Kidney glomerular epithelial cell (primary cell): ENCODE measurements at regions not wholly inside any gene's neighbourhood (a gene's known extent, or its start where the extent isn't known, plus 50 kb on each side); places are given as distances from the start of the nearest gene placed in this dataset.

Experiments
- DNase-seq: peaks from one replicate; lab custom pipeline; 2025; lab: John Stamatoyannopoulos, UW

DNA sequence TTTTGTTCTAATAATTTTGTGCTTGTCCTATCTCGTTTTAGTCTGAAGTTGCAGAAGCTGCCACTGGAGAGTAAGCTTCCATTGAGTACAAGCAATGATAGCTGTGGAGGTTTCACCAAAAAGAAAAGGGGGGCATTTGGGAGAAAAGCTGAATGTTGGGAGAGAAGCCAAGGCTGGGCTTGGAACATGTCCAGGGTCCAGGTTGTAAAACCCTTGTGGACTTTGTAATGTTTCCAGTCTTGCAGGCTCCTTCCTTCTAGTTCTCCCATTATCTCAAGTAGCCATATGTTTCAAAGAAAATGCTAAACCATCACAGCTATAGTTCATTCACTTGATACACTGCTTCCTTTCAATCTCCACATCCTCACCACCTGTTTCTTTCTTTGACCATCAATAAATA lies 880.2 kb downstream of the NLGN4Y start:
- DNase-seq = no peak

DNA sequence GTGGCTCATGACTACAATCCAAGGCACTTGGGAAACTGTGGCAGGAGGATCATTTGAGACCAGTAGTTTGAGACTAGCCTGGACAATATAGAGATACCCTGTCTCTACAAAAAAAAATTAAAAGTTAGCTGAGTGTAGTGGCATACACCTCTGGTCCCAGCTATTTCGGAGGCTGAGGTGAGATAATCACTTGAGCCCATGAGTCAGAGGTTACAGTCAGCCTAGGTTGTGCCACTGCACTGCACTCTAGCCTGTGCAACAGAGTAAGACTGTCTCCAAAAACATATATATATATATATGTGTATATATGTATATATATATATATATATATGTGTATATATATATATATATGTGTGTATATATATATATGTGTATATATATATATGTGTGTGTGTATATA lies 890.8 kb downstream of the NLGN4Y start:
- no peak for DNase-seq

DNA sequence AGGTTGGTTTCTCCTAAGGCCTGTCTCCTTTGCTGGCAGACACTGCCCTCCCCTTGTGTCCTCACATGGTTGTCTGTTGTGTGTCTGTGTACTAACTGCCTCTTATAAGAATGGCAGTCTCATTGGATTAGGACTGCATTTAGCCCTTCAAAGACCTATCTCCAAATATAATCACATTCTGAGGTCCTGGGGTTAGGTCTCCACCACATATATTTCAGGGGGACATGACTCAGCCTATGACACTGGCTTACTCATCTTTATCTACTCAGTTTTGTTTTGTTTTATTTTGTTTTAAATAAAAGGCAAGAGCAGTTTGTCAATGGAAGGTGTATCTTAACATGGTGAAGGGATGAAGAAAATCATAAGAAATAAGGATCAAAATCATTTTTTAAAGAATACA lies 894.3 kb downstream of the NLGN4Y start:
- no peak for DNase-seq

DNA sequence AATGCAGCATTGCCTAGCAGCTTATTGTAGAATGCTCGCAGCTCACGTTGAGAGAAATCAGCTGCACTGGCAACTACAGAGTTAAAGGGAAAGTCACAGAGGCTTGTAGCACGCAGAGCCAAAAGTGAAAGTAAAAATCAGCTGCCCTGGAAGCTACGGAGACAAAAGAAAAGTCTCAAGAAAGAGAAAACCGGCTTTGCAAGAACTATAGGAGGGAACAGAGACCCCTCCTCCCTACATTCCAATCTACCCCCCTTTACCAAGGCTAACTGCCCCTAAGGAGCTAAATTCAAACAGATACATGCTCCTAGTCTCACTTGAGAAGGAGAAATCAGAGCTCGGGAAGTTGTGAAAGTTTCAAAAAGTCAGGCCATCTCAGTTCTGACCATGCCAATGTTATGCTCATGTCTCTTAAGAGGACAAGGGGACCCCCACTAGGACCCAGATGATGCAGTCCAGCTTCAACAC lies 900.4 kb downstream of the NLGN4Y start:
- DNase-seq = peak; percentile 26

DNA sequence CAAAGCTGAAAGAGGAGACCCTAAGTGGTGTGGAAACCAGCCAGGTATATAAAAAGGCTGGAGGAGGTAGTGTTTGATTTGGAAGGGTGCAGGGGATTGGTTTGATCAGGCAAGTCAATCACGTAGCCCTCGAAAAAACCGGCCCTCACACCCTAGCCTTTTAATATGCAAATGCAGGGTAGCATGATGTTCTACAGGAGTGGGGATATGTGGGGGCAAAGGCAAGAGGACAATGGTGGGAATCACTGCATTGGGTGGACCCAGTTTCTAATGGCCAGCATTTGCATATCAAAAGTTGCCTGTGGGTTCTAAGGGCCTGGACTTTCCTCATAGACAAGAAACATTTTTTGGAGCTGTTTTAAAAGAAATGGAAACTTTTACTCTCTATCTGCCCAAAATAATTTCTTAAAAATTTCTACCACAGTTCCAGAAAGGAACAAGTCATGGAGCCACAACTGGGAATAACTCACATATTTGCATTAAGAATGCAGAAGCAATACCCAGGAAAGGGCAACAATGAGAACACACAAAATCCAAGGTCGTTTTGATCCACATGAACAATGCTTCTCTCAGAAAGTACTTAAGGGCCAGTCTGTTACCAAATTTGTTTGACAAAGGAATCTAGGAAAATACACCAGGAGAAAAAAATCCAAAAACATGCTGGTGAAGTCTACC lies 915.8 kb downstream of the NLGN4Y start:
- no peak for DNase-seq

DNA sequence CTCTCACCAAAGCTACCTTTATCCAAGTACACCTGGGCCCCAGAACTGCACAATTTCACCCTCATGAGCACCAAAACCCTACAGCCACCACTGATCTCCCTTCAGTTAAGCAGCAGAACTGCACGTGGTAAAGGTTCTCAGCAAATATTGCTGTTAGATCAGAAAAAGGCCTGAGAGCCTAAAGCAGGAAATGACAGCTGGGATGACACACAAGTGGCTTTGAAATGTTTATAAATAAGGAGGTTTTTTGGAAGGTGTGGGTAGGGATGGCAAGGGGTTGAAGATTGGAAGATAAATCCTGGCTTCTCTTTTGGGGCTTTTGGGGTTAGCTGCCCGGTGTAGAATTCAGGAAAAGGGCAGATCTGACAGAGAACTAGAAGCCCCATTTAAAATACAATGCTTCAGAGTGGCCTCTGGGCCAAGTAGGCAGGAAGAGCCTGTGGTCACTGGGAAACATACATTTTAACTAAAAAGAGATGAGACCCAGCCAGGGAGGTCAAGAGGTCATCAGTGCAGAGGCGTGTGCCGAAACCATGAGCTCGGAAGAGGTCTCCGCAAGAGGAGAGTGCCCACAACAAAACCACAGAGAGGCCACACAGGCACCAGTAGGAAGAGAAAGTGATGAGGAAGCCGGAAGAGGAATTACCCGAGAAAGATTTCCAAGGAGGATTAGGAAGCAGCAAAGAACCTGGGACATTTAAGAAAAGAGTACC lies 916.5 kb downstream of the NLGN4Y start:
- DNase-seq = no peak

DNA sequence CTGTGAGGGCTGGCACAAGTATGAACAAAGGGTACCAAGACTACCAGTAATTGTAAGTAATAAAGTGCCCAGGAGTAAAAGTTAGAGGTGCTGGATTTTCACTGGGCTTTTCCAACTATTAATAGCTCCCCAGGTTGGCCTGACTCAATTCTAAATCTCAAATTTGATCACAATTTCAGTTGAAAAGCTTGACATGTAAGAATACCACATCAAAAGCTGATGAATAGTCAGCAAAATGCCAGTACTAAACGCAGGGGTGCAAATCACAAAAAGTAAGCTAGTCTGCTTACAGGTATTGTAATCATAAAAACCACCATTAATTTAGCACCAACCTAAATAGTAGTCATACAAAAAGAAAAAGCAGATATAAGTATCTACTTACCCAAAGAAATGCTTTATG lies 917.5 kb downstream of the NLGN4Y start:
- no peak for DNase-seq

DNA sequence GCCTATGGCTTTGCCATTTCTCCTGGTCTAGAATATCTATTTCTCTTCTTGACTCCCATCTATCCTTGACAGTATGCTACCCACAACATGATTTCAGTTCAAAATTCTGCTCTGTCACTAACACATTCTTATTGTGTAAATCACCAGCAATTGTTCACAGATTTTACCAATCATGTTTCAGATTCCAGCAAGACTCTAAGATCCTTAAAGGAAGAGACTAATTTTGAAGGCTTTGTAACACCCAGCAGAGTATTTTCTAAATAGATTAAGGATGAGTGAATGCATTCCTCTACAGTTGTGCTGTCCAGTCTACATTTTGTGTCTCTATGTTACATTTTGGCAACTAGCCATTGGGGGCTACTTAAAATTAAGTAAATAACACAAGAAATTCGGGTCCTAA lies 921.5 kb downstream of the NLGN4Y start:
- DNase-seq = no peak

DNA sequence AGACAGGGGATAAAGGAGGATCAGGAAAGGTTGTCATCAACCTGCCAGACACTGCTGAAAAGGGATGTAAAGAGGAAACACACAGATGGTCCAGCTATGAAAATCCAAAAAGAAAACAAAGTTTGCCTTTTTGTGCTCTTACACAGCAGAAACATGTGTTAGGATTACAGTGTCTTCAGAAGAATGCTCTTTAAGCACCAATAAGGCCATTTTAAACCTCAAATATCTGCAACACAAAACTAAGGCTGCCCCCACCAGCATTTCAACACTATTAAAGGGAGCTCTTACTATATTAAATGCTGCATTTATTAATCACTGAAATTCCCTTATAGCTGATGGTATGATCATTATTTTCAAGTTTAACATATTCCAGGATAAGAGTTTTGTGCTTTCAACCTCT lies 922.5 kb downstream of the NLGN4Y start:
- no peak for DNase-seq

DNA sequence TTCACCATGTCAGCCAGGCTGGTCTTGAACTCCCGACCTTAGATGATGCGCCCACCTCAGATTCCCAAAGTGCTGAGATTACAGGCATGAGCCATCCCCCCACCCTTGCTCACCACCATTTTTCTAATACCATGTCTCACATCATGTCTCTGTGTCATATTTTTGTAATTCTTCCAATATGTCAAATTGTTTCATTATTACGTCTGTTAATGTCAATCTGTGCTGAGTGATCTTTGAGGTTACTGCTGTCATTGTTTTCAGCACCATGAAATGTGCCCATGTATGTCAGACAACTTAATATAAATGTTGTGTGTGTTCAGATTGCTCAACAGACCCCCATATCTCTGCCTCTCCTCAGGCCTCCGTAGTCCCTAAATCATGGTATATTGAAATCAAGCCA lies 923.6 kb downstream of the NLGN4Y start:
- DNase-seq = no peak

DNA sequence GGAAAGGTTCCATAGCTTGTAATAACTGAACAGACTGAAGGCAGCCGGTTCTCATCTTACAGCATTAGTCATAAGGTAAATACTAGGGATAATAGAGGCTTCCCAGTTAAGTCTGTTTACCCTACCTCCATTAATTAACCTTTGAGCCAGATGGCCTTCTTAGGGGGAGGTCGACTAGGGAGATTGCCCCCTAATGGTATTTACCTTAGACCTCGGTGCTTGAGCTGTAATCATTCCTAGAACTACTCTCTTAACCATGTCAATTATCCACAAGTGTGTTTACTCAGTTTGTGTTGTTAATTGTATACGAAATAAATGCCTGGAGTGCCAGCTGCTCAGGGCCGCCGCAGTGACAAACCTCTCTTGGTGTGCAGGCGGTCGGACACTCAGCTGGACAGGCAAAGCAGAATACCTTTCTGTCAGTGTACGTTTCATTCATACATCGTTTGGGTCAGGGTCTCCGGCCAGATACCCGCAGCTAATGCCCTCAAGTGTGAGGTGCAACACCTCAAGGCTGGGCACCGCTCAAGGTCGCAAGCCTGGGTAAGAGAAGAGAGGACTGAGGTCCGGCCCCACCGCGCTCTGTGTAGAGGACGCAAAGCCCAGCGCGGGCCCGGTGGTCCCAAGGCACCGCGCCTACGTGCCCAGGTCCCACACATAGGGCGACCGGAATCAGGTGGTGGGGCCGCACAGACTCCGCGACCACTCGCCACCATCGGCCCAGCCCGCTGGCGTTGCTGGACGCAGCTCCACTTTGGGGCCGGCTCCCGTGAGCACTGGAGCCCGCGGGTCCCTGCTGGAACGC lies 931.0 kb downstream of the NLGN4Y start:
- no peak for DNase-seq

DNA sequence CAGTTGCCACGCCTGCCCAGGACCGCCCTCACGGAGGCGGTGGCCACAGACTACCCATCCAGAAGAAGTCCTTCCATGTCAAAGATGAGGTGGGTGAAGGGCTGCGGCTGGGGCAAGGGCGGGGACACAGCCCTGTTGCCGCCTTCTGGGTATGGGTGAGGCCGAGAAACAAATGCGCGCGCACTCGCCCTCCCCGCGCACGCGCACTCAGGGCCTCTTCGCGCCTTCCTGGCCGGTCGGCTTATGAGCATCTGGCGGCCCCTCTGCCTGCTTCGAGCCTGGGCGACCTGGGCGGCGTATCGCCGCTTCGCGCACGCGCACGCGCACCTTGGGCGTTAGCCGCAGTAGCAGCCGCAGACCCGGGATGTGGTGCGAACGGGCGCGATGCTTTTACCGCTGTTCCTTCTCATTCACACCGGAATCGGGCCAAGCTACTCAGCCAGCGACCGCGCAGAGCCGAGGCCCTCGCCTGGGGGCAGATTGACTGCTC lies 931.7 kb downstream of the NLGN4Y start:
- no peak for DNase-seq

DNA sequence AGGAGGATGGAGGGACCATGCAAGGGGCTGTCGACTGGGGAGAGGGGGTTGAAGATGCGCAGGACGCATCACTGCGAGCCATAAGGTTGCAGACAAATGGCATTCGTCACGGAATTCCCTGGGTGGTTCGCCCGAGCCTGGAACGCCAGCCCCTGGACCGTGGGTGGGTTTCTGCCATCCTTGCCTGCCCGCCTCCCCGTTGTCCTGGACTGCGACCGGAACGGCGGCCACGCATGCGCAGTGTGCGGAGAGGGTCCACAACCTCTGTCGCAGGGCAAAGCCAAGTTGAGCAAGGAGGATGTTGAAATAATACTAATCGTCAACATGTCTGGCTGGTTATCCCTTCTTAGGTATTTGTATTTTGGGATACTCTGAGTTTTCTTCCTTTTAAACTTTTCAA lies 932.2 kb downstream of the NLGN4Y start:
- DNase-seq = no peak

DNA sequence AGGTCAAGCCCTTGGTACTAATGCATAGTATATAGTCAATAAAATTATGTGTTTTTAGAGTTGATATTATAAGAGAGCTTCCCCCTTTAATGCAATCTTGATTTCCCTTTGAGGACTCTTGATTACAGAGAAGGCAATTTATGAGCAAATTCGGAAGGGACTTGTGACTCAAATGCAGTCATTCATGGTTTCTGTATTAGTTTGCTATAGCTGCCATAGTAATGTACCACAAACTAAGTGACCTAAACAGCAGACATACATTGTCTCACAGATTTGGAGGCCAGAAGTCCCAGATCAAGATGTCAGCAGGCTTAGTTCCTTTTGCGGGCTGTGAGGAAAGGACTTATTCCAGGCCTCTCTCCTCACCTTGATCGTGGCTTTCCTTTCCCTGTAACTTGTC lies 933.4 kb downstream of the NLGN4Y start:
- no peak for DNase-seq

DNA sequence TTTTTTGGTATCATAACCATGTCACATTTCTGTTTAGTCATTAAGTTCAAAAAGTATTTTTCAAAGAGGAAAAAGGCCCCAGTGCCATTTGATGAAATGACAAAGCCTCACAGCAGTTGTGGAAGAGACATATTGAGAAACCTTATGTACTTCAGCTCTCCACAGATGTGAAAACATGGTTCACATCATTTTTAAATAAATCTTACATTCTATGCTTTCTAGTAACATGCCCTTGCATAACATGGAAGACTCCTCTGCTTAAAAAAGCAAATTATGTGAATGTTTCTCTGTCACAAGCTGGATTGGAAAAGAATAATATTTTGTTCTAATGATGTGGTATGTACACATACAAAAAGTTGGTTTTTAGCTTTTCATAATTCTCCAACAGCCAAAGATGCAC lies 934.1 kb downstream of the NLGN4Y start:
- no peak for DNase-seq

DNA sequence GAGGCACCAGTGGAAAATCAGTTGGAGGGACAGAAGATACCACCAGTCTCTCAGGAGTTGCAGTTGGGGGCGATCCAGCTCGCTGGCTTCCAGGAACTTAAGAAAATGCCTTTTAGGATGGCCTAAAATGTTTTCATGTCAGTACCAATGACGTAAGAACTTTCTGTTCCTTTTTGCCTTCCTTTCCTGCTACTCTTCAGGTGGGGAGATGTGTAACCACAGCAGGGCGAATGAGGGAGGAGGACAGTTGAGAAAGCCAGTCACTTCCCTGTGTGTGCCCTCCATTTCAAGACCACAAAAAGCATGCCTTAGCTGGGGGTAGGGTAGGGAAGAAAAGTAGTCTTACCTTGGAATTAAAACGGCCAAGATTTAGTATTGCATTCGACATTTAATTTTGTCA lies 941.6 kb downstream of the NLGN4Y start:
- DNase-seq = no peak

DNA sequence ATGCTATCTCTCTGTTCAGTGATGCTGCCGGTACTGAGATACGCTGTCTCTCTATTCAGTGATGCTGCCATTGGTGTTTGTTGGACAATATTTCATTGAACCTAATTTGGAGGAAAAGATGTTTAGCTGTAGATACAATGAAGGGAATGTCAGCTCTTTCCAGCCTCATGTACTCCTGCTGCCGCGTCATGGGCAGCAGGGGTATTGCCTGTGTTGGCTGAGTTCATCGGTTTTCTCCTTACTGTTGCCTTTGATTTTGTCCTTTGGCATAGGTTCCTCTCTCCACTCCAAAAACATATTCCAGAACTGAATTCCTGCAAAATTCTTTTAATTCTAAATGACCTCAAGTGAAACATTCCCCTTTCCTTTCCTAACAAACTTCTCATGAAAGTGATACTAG lies 942.6 kb downstream of the NLGN4Y start:
- DNase-seq = no peak

DNA sequence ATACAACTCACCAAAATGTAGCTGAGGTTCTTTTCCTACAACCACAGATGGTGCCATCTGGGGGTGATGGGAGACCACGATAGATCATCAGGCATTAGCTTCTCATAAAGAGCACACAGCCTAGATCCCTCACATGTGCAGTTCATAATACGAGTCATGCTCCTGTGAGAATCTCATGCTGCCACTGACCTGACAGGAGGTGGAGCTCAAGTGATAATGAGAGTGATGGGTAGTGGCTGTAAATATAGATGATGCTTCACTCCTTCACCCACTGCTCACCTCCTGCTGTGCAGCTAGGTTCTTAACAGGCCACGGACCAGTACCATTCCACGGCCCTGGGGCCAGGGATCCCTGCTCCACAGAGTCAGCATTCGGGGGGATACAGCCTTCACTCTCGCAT lies 943.8 kb downstream of the NLGN4Y start:
- DNase-seq = no peak

DNA sequence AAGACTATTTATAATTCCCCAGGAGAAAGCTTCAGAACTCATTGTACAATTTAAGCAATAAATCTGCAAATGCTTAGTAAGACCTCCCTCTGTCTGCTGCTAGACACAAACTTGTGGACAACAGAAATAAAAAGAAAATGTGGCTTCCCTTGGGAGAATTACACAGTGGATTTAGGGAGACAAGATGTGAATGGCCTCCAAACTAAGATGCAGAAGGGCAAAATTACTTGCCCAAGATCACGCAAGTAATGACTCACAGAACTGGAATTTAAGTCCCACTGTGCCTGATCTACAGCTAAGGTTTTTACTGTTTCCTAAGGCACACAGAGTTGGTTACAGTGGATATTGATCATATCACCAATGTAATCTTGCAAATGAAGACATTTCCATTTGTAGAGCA lies 947.0 kb downstream of the NLGN4Y start:
- no peak for DNase-seq

DNA sequence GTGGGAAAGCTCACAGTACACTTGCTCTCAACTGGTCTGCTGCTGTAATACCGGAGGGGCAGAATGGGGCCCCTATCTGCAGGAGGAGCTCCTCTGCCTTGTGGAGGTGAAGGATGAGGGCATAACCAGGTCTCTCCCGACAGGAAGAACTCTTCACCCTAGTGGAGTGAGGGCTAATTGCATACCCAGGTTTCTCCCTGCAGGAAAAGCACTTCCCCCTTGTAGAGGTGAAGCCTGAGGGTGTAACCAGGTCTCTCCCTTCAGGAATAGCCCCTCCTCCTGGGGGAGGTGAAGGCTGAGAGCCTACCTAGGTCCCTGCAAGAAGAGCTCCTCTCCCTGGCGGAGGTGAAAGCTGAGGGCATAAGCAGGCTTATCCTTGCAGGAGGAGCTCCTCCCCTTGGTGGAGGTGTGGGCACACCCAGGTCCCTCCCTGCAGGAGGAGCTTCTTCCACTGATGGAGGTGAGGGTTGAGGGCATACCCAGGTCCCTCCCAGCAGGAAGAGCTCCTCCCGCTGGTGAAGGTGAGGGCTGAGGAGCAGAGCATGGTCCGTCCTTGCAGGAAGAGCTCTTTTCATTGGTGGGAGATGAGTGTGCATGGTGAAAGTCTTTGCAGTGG lies 954.1 kb downstream of the NLGN4Y start:
- DNase-seq = no peak

DNA sequence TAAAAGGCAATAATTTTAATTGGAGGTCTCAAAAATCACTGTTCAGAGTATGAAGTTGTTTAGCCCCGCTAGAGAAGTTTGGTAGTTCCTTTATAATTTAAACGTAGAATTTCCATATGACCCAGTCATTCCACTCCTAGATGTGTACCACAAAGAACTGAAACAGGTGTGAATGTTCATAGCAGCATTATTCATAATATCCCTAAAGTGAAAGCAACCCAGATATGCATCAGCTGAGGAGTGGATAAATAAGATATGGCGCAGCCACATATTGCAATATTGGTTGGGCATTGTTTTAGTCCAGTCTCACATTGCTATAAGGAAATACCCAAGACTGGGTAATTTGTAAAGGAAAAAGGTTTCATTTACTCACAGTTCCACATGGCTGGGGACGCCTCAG lies 976.2 kb downstream of the NLGN4Y start:
- no peak for DNase-seq

DNA sequence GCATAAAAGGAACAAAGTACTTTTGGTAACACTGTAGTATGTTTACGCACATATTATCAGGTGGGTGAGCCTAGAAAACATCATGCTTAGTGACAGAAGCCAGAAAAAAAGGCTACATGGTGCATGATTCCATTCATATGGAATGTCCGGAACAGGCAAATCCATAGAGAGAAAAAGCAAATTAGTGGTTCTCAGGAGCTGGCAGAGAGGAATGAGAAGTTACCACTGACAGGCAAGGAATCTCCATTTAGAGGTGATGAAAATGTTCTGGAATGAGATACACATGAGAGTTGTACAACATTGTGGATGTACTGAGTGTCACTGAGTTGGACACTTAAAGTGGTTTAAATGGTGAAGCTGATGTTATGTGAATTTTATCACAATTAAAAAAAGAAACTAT lies 976.9 kb downstream of the NLGN4Y start:
- DNase-seq = no peak

DNA sequence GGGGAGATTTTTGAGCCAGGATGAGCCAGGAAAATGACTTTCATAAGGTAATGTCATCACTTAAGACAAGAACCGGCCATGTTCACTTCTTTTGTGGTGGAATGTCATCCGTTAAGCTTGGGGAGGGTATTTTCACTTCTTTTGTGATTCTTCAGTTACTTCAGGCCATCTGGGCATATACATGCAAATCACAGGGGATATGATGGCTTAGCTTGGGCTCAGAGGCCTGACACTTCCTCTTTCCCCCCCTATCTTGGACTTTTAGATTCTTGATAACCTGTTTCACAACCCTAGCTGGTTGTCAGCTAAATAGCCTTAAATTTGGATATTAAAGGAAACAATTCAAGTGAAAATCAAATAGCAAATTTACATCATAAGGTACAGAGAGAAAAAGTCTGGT lies 986.0 kb downstream of the NLGN4Y start:
- DNase-seq = no peak
